ENCODE measurements at regions not wholly inside any gene's neighbourhood (a gene's known extent, or its start where the extent isn't known, plus 50 kb on each side); places are given as distances from the start of the nearest gene placed in this dataset.

DNA sequence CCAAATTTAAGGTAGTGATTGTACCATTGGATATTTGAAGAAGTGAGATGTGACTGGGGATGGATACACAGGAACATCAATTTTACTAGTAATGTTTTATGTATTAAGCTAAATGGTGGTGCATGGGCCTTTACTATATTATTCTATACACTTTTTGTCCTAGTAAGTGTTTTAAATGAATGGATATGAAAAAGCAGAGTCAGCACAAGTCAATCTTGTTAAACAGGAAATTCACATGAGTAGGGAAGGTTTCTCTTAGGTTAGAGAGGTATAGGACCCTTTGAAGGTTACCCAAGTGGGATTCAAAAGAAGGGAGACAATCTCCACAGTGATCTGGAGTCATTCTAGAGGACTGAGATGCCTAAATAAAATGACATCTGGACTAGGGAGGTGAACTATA, 71.8 kb upstream of the NCKAP5 start:
- no peak overlapping the region for H3K4me3 ChIP-seq (replicated peaks; ENCODE audit: low read depth, low read length)
- no peak for DNase-seq (ENCODE audit: extremely low read depth, insufficient read length)
- no peaks in the 10 kb centered on the region for H3K36me3 ChIP-seq (ENCODE audit: control insufficient read depth, insufficient read depth, low read length)
- no peak for TF ChIP-seq CTCF (IDR thresholded peaks at IDR 0.05; ENCODE audit: insufficient read depth, low read length, poor library complexity, severe bottlenecking)
- no peaks in the 10 kb centered on the region for H3K27me3 ChIP-seq (replicated peaks; ENCODE audit: control insufficient read depth, insufficient read depth, low read length)

- H3K4me3 ChIP-seq (replicated peaks; ENCODE audit: low read depth, low read length) = no peak overlapping the region
- H3K36me3 ChIP-seq (ENCODE audit: control insufficient read depth, insufficient read depth, low read length) = no peaks in the 10 kb centered on the region
- DNase-seq (ENCODE audit: extremely low read depth, insufficient read length) = no peak
- no peak for TF ChIP-seq CTCF (IDR thresholded peaks at IDR 0.05; ENCODE audit: insufficient read depth, low read length, poor library complexity, severe bottlenecking)
- H3K27me3 ChIP-seq (replicated peaks; ENCODE audit: control insufficient read depth, insufficient read depth, low read length) = no peaks in the 10 kb centered on the region
These were observed 73.2 kb upstream of the NCKAP5 start for GRCh38 chr2:133641497-133641896.

GRCh38 chr2:133641942-133642725, 73.9 kb upstream of the NCKAP5 start:
- DNase-seq (ENCODE audit: extremely low read depth, insufficient read length) = no peak
- TF ChIP-seq CTCF (IDR thresholded peaks at IDR 0.05; ENCODE audit: insufficient read depth, low read length, poor library complexity, severe bottlenecking) = no peak
- H3K4me3 ChIP-seq (replicated peaks; ENCODE audit: low read depth, low read length) = no peak overlapping the region

DNA sequence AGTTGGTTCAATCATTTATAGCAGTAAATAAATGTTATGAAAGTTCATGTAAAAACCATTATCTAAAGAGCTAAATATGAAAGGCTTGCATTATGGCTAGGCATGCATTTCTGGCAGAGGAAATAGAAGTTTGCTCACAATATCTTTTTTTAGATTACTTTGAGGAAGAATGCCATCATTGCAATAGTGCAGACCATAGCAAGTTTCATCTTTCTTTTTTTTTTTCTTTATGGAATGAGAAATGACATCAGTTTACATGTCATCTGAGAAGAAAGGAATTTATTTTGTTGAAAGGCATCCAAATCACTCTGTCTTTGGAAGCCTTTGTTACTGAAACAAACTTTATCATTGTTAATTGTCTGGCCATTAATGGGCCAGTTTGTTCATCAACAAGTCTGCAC, 74.5 kb upstream of the NCKAP5 start:
- DNase-seq (ENCODE audit: extremely low read depth, insufficient read length) = no peak
- no peaks in the 10 kb centered on the region for H3K27me3 ChIP-seq (replicated peaks; ENCODE audit: control insufficient read depth, insufficient read depth, low read length)
- no peaks in the 10 kb centered on the region for H3K36me3 ChIP-seq (ENCODE audit: control insufficient read depth, insufficient read depth, low read length)
- no peak overlapping the region for H3K4me3 ChIP-seq (replicated peaks; ENCODE audit: low read depth, low read length)
- TF ChIP-seq CTCF (IDR thresholded peaks at IDR 0.05; ENCODE audit: insufficient read depth, low read length, poor library complexity, severe bottlenecking) = no peak

More at GRCh38 chr2:133641942-133642725, 73.9 kb upstream of the NCKAP5 start:
- no peaks in the 10 kb centered on the region for H3K27me3 ChIP-seq (replicated peaks; ENCODE audit: control insufficient read depth, insufficient read depth, low read length)
- no peaks in the 10 kb centered on the region for H3K36me3 ChIP-seq (ENCODE audit: control insufficient read depth, insufficient read depth, low read length)

DNA sequence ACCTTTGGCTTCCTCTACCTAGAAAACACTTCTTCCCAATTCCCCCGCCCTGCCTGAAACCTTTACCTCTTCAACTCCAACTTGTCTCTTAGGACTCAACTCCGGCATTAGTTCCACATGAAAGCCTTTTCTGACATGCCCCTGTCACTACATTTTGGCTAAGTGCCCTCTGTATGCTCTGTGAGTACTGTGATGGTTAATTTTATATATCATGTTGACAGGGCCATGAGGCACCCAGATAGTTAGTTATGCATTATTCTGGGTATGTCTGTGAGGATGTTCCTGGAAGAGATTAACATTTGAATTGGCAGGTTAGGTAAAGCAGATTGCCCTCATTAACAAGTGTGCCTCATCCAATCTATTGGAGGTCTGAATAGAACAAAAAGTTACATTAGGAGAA, 75.6 kb upstream of the NCKAP5 start:
- Histone ChIP-seq H3K36me3 (ENCODE audit: control insufficient read depth, insufficient read depth, low read length) (no peaks in the 10 kb centered on the region), H3K4me3 (replicated peaks; ENCODE audit: low read depth, low read length) (no peak overlapping the region), H3K27me3 (replicated peaks; ENCODE audit: control insufficient read depth, insufficient read depth, low read length) (no peaks in the 10 kb centered on the region)
- no peak for DNase-seq (ENCODE audit: extremely low read depth, insufficient read length)
- TF ChIP-seq CTCF (IDR thresholded peaks at IDR 0.05; ENCODE audit: insufficient read depth, low read length, poor library complexity, severe bottlenecking) = no peak
